ENCODE measurements at regions not wholly inside any gene's neighbourhood (a gene's known extent, or its start where the extent isn't known, plus 50 kb on each side); places are given as distances from the start of the nearest gene placed in this dataset.

DNA sequence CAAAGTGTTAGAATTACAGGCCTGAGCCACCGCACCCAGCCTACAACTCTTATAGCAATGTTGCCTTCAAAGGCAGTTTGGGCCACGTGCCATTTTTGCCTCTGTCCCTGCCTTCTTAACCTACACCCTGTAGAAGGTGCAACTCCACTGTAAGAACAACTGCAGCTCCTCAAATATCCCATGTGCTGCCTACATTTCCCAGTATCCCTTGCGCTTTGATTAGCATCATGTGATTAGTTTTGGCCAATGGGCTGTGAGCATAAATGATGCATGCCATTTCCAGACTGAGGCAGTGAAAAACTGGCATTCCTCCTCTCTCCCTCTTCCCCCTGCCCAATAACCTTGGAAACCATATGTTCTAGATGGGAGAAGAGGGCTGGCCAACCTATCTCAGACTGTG lies 75.2 kb upstream of the MRI1 start:
- TF ChIP-seq, protein P1, sequence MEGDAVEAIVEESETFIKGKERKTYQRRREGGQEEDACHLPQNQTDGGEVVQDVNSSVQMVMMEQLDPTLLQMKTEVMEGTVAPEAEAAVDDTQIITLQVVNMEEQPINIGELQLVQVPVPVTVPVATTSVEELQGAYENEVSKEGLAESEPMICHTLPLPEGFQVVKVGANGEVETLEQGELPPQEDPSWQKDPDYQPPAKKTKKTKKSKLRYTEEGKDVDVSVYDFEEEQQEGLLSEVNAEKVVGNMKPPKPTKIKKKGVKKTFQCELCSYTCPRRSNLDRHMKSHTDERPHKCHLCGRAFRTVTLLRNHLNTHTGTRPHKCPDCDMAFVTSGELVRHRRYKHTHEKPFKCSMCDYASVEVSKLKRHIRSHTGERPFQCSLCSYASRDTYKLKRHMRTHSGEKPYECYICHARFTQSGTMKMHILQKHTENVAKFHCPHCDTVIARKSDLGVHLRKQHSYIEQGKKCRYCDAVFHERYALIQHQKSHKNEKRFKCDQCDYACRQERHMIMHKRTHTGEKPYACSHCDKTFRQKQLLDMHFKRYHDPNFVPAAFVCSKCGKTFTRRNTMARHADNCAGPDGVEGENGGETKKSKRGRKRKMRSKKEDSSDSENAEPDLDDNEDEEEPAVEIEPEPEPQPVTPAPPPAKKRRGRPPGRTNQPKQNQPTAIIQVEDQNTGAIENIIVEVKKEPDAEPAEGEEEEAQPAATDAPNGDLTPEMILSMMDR (conservative IDR thresholded peaks at IDR 0.05; ENCODE audit: low read depth in 2 of 2), result no peak
- TF ChIP-seq EZH2 (IDR thresholded peaks at IDR 0.05; ENCODE audit: low read depth, unreplicated experiment) (no peak), EZH2phosphoT487 (IDR thresholded peaks at IDR 0.05; ENCODE audit: unreplicated experiment) (no peak), ZNF114 (CRISPR knock-in tag; IDR thresholded peaks at IDR 0.05) (no peak), JUNB (IDR thresholded peaks at IDR 0.05; ENCODE audit: unreplicated experiment) (no peak), CREB1 (CRISPR knock-in tag; IDR thresholded peaks at IDR 0.05; ENCODE audit: low read depth) (peak; percentile 21; the same call in 1 of the 2 replicates), NANOG (IDR thresholded peaks at IDR 0.05; ENCODE audit: borderline replicate concordance) (no peak), POLR2AphosphoS5 (IDR thresholded peaks at IDR 0.05; ENCODE audit: low read depth) (0 out of 2 replicates have a peak, but pooled peaks have one; percentile 21), STAT1 (IDR thresholded peaks at IDR 0.05; ENCODE audit: unreplicated experiment) (no peak)
- TF ChIP-seq, protein P2, sequence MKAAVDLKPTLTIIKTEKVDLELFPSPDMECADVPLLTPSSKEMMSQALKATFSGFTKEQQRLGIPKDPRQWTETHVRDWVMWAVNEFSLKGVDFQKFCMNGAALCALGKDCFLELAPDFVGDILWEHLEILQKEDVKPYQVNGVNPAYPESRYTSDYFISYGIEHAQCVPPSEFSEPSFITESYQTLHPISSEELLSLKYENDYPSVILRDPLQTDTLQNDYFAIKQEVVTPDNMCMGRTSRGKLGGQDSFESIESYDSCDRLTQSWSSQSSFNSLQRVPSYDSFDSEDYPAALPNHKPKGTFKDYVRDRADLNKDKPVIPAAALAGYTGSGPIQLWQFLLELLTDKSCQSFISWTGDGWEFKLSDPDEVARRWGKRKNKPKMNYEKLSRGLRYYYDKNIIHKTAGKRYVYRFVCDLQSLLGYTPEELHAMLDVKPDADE (IDR thresholded peaks at IDR 0.05), result peak; percentile 65
- TF ChIP-seq, protein P3, sequence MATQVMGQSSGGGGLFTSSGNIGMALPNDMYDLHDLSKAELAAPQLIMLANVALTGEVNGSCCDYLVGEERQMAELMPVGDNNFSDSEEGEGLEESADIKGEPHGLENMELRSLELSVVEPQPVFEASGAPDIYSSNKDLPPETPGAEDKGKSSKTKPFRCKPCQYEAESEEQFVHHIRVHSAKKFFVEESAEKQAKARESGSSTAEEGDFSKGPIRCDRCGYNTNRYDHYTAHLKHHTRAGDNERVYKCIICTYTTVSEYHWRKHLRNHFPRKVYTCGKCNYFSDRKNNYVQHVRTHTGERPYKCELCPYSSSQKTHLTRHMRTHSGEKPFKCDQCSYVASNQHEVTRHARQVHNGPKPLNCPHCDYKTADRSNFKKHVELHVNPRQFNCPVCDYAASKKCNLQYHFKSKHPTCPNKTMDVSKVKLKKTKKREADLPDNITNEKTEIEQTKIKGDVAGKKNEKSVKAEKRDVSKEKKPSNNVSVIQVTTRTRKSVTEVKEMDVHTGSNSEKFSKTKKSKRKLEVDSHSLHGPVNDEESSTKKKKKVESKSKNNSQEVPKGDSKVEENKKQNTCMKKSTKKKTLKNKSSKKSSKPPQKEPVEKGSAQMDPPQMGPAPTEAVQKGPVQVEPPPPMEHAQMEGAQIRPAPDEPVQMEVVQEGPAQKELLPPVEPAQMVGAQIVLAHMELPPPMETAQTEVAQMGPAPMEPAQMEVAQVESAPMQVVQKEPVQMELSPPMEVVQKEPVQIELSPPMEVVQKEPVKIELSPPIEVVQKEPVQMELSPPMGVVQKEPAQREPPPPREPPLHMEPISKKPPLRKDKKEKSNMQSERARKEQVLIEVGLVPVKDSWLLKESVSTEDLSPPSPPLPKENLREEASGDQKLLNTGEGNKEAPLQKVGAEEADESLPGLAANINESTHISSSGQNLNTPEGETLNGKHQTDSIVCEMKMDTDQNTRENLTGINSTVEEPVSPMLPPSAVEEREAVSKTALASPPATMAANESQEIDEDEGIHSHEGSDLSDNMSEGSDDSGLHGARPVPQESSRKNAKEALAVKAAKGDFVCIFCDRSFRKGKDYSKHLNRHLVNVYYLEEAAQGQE (IDR thresholded peaks at IDR 0.05; ENCODE audit: unreplicated experiment), result no peak

Measured in GM23338 (cell line).